GM11168 (cell line): ENCODE measurements at regions not wholly inside any gene's neighbourhood (a gene's known extent, or its start where the extent isn't known, plus 50 kb on each side); places are given as distances from the start of the nearest gene placed in this dataset.

Source experiments
- in situ Hi-C: fragments of 300-500 bp; cut with MboI; formaldehyde crosslinking; loops from one replicate; pipeline ENCODE4 v1.12.0; 2022; ENCODE audit warnings: low sequenced_read_pairs; ENCODE audit not compliant: unreplicated experiment

GRCh38 chr1:218750216-218750970 lies 405.3 kb downstream of the TGFB2 start:
- in situ Hi-C loops, result no loop called here

DNA sequence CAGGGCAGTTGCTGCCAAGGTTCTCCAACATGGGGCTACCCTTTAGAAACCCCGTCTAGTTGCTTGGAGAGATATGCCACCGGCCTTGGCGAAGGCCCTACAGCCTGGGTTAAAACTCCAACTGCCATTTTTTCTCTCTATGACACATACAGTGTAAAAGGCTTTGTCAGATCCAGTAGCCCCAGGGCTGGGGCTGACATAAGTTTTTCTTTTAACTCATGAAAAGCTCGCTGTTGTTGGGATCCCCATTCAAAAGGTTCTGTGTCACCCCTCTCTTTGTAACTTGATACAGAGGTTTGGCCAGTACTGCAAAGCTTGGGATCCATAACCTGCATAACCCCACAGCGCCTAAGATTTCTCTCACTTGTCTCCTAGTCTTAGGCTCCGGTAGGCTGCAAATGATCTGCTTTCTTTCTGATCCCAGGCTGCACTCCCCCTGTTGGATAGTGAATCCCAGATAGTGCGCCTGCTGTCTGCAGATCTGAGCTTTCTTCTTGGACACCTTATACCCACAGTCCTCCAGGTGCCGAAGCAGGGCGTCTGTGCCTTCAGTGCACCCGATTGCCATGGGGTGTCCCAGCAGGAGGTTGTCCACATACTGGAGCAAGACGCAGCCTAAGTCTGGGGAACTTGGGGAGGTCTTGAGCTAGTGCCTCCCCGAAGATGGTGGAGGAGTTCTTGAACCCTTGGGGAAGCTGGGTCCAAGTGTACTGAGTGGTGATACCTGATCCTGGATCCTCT lies 406.2 kb downstream of the TGFB2 start:
- in situ Hi-C loops, result no loop called here

GRCh38 chr1:218752126-218752525 lies 407.0 kb downstream of the TGFB2 start:
- in situ Hi-C loops, result no loop called here

- in situ Hi-C loops, result no loop called here
Measured at GRCh38 chr1:218754477-218754876, 409.3 kb downstream of the TGFB2 start.

GRCh38 chr1:218755128-218755527 lies 410.0 kb downstream of the TGFB2 start:
- in situ Hi-C loops, result no loop called here

DNA sequence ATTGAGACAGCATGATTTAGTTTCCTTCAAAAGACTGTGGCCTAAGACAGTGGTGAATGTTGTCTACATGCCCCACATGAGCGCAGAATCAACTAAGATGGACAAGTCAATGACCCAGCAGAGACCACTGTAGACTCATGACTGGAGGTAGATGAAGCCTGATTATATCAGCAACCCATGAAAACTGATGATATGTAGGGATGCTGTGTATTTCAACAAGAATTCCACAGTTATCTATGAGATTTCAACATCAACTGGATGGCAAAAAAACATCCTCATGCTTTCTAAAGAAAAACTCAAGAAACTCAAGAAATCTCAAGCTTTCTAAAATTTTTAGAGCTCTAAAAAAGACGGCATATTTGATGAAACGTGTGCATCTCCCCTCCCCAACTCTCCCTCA lies 413.9 kb upstream of the LYPLAL1 start:
- in situ Hi-C loops, result no loop called here

GRCh38 chr1:218760601-218761570 lies 412.8 kb upstream of the LYPLAL1 start:
- in situ Hi-C loops, result no loop called here

GRCh38 chr1:218763538-218763937 lies 410.1 kb upstream of the LYPLAL1 start:
- in situ Hi-C loops, result no loop called here

GRCh38 chr1:218765753-218766152 lies 407.9 kb upstream of the LYPLAL1 start:
- in situ Hi-C loops, result no loop called here

DNA sequence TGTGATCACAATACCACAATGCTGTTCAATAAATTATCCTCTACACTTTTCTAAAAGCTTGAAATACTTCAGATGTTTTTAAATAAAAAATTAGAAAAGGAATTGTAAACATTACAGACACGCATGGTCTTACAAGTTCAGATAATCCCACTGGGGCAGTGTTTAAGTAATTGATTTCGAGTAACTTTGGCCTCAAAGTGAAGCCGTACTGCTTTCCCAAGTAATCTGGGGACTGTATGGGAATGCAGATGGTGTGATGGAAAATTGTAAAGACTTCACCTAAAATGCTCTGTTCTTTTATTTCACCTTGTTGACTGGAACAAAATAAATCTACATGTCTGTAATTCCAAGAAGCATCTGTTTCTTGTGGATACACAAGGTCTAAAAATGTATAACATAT lies 401.7 kb upstream of the LYPLAL1 start:
- in situ Hi-C loops, result no loop called here

- in situ Hi-C loops, result no loop called here
Measured at GRCh38 chr1:218772575-218772974, 401.1 kb upstream of the LYPLAL1 start.

- in situ Hi-C loops, result no loop called here
Measured at GRCh38 chr1:218775501-218776021, 398.1 kb upstream of the LYPLAL1 start.

- in situ Hi-C loops, result no loop called here
Measured at GRCh38 chr1:218778257-218779126, 395.2 kb upstream of the LYPLAL1 start.

- in situ Hi-C loops, result no loop called here
Measured at GRCh38 chr1:218779341-218780100, 394.2 kb upstream of the LYPLAL1 start.

DNA sequence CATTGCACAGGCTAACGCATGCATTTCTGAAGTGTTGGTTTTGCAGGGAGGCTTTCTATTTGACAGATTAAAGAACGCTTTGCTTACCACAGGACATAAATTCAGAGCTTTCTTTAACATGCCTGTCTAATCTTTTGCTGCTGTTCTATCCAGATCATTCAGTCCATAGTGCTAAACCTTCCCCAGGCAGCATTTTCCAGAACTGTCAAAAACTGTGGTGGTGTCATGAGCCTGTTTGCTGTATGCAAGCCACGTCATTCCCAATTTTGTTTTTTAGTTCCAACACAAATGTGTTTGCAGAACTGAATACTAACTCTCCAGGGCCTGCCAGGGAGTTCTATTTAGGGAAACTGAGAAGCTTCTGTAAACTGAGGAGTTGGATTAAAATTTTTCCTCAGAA lies 390.5 kb upstream of the LYPLAL1 start:
- in situ Hi-C loops, result no loop called here

- in situ Hi-C loops, result no loop called here
Measured at GRCh38 chr1:218783916-218784315, 389.8 kb upstream of the LYPLAL1 start.

DNA sequence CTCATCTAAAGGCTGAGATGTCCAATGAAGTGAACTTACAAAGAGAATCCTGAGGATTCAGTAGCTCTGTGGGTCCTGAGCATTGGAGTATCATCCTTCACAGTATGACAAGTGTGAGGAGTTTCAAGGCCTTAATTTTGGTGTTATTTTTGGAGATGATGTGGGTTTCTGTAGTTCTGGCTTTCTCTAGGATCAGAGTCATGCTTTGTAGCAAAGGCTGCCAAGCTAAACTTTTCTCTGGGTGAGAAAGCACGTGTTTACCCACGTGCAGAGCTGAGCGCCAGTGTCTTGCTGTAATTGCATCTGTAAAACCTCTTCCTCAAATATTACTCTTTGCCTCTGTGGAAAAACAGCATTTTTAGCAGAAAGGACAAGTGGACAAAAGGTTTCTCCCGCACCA lies 387.8 kb upstream of the LYPLAL1 start:
- in situ Hi-C loops, result no loop called here

GRCh38 chr1:218787826-218788225 lies 385.9 kb upstream of the LYPLAL1 start:
- in situ Hi-C loops, result no loop called here

DNA sequence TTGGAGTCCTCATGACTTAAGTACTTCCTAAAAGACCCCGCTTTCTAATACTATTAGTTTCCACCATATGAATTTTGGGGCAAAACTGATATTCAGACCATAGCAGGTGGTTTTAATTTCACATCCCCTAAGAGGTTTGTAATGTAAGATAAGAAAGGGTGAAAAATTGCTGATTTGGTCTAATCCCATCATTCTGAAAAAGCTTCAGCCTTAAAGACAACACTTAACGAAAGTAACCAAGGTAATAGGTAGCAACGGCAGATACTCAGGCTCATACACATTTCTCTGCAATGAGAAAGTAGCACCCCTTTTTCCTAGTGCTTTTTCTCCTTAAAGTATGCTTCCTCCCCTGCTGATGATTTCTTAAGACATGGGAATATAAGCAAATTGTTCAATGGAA lies 376.9 kb upstream of the LYPLAL1 start:
- in situ Hi-C loops, result no loop called here
